Endothelial cell of umbilical vein (primary cell): ENCODE measurements at regions not wholly inside any gene's neighbourhood (a gene's known extent, or its start where the extent isn't known, plus 50 kb on each side); places are given as distances from the start of the nearest gene placed in this dataset.

Experiments used
- BruUV-seq: library from RNA; stranded (reverse); fragments of 400-500 nt; replicated peaks from 2 replicates; lab custom pipeline; 2021; lab: Mats Ljungman, UMichigan
- CTCF ChIA-PET: fragments of 300-600, 350-600 bp; sonication (Branson Sonifier 250); formaldehyde crosslinking; loops from one replicate; lab custom pipeline; 2021; ENCODE audit warnings: antibody characterized with exemption, inconsistent platforms; lab: Charles Lee
- POLR2A ChIA-PET: fragments of 300-600, 350-600 bp; sonication (Branson Sonifier 250); formaldehyde crosslinking; loops from one replicate; lab custom pipeline; 2021; ENCODE audit warnings: antibody characterized with exemption, inconsistent platforms; lab: Charles Lee
- DNase-seq: peaks from one replicate; pipeline ENCODE4 v3.0.0-alpha.2; 2011; ENCODE audit warnings: low read depth, low spot score
- FAIRE-seq: peaks from 2 replicates; lab custom pipeline; 2011; peaks lifted over from hg19 to GRCh38; lab: Jason Lieb, UNC
- H2AFZ ChIP-seq: 2 replicates; pipeline ENCODE4 v1.6.0; 2012; ENCODE audit warnings: low read depth, low read length, control low read depth, inconsistent platforms
- H3K27ac ChIP-seq: 2 replicates; pipeline ENCODE4 v1.5.1; 2011; ENCODE audit warnings: low read depth, mild to moderate bottlenecking, control low read depth, low read length, moderate library complexity; ENCODE audit not compliant: insufficient read depth
- H3K27me3 ChIP-seq, 2 experiments: 2 replicates each; pipeline versions ENCODE4 v1.6.0 to v1.6.1; 2011; ENCODE audit warnings: low read length in 2 of 2, mixed read lengths in 1 of 2; ENCODE audit not compliant: control insufficient read depth in 2 of 2, insufficient read depth in 2 of 2
- H3K36me3 ChIP-seq, 2 experiments: 2 replicates in 1 of 2; 3 replicates in 1 of 2; pipeline ENCODE4 v1.5.1; 2011; ENCODE audit warnings: low read length in 2 of 2, mild to moderate bottlenecking in 1 of 2, moderate library complexity in 1 of 2; ENCODE audit not compliant: control insufficient read depth in 2 of 2, insufficient read depth in 2 of 2; ENCODE audit errors: extremely low read depth in 1 of 2
- H3K4me1 ChIP-seq: 3 replicates; pipeline ENCODE4 v1.5.1; 2011; ENCODE audit warnings: mild to moderate bottlenecking, low read length; ENCODE audit not compliant: control insufficient read depth, insufficient read depth; ENCODE audit errors: extremely low read depth
- H3K4me2 ChIP-seq: 2 replicates; pipeline ENCODE4 v1.6.1; 2011; ENCODE audit warnings: low read length, control low read depth, mixed read lengths; ENCODE audit not compliant: insufficient read depth
- H3K4me3 ChIP-seq, 3 experiments: fragments of 200-600 bp in 1 of 3; sonication (generic), shearing (Covaris generic) in 1 of 3; replicated peaks in 1 of 3; 2 replicates each; pipeline ENCODE4 v1.5.1; 2011 to 2016; ENCODE audit warnings: control low read depth in 3 of 3, low read length in 3 of 3, mild to moderate bottlenecking in 2 of 3, inconsistent platforms in 1 of 3, low read depth in 1 of 3, moderate library complexity in 1 of 3; ENCODE audit not compliant: insufficient read depth in 1 of 3
- H3K79me2 ChIP-seq: 2 replicates; pipeline ENCODE4 v1.6.0; 2012; ENCODE audit warnings: low read length, inconsistent platforms; ENCODE audit not compliant: control insufficient read depth, insufficient read depth
- H3K9ac ChIP-seq: replicated peaks from 2 replicates; pipeline ENCODE3; 2011; ENCODE audit warnings: low read length, control low read depth; ENCODE audit not compliant: insufficient read depth; ENCODE audit errors: extremely low read depth
- H3K9me1 ChIP-seq: replicated peaks from 3 replicates; pipeline ENCODE4 v1.6.0; 2011; ENCODE audit warnings: mild to moderate bottlenecking, low read length; ENCODE audit not compliant: control insufficient read depth, insufficient read depth; ENCODE audit errors: extremely low read depth
- H3K9me3 ChIP-seq: replicated peaks from 2 replicates; pipeline ENCODE4 v1.5.1; 2012; ENCODE audit warnings: low read length, inconsistent platforms; ENCODE audit not compliant: control insufficient read depth, insufficient read depth
- H4K20me1 ChIP-seq: replicated peaks from 2 replicates; pipeline ENCODE3; 2011; ENCODE audit warnings: mild to moderate bottlenecking, low read length; ENCODE audit not compliant: control insufficient read depth, insufficient read depth; ENCODE audit errors: extremely low read depth
- EZH2 ChIP-seq: IDR thresholded peaks from 2 replicates; pipeline ENCODE4 v1.6.1; 2012; ENCODE audit warnings: borderline replicate concordance, low read depth, mild to moderate bottlenecking, moderate library complexity, low read length, inconsistent platforms; ENCODE audit not compliant: severe bottlenecking
- FOS ChIP-seq: IDR thresholded peaks from 2 replicates; pipeline ENCODE4 v1.6.1; 2011; ENCODE audit warnings: mild to moderate bottlenecking, low read length, moderate library complexity, borderline replicate concordance; ENCODE audit not compliant: insufficient read depth
- GATA2 ChIP-seq: IDR thresholded peaks from 2 replicates; pipeline ENCODE4 v1.7.0; 2011; ENCODE audit warnings: low read depth, mild to moderate bottlenecking, moderate library complexity, mixed read lengths, low read length; ENCODE audit not compliant: insufficient read length, insufficient read depth
- JUN ChIP-seq: IDR thresholded peaks from 2 replicates; pipeline ENCODE4 v1.6.1; 2011; ENCODE audit warnings: borderline replicate concordance, low read depth; ENCODE audit not compliant: insufficient read length, insufficient read depth
- MYC ChIP-seq: IDR thresholded peaks from one replicate; pipeline ENCODE4 v1.6.1; 2011; ENCODE audit warnings: mild to moderate bottlenecking, low read depth, low read length
- POLR2A ChIP-seq: IDR thresholded peaks from 2 replicates; pipeline ENCODE4 v1.6.1; 2012; ENCODE audit warnings: low read depth, mild to moderate bottlenecking, control low read depth, low read length
- POLR2AphosphoS5 ChIP-seq: IDR thresholded peaks from 2 replicates; pipeline ENCODE4 v1.6.1; 2012; ENCODE audit warnings: low read depth, mild to moderate bottlenecking, control low read depth, low read length, moderate library complexity; ENCODE audit not compliant: insufficient read depth
- dilution Hi-C: fragments of 300-500 bp; cut with MboI; formaldehyde crosslinking; loops from one replicate; pipeline ENCODE4 v1.15.0; 2019; ENCODE audit warnings: low sequenced_read_pairs; ENCODE audit not compliant: extremely low pct_ligation_motif_present
- intact Hi-C: fragments of 100-400 bp; cut with micrococcal nuclease; formaldehyde crosslinking; loops from one replicate; pipeline ENCODE4 v1.10.0; 2022
- TF ChIP-seq, protein P1 (sequence below): IDR thresholded peaks from 2 replicates; pipeline ENCODE4 v1.6.1; 2011; ENCODE audit not compliant: insufficient read depth, insufficient read length
- TF ChIP-seq, protein P2 (sequence below), 2 donors: IDR thresholded peaks; 1 replicate in 1 of 2; 2 replicates in 1 of 2; pipeline ENCODE4 v1.5.1; 2011; ENCODE audit warnings: low read length in 2 of 2, mild to moderate bottlenecking in 2 of 2, moderate library complexity in 2 of 2, control low read depth in 1 of 2, inconsistent platforms in 1 of 2, low read depth in 1 of 2; ENCODE audit not compliant: insufficient read depth in 1 of 2; ENCODE audit errors: extremely low read depth in 1 of 2

DNA sequence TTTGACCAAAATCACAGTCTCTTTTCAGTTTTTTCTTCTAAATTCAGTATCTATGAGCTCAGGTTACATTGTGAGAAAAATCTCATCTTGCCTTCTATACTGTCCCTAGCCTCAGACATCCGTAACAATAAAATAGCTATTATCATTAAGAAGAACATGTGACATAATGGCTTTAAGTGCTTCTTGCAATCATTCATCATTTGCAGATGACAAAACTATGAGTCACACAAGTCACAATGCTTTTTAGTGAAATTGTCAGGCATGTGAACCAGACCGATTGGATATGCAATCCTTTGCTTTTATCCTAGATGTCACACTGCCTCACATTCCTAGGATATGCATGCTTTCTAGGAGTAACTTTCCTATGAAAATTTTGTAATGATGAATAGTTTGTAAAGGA lies 313.1 kb downstream of the SLC6A15 start:
- no peaks in the 10 kb centered on the region for H3K27me3 ChIP-seq
- no peak for TF ChIP-seq EZH2
- peak; percentile 37 for TF ChIP-seq JUN
- no peak for TF ChIP-seq FOS
- TF ChIP-seq MYC = no peak
- no peak overlapping the region for H2AFZ ChIP-seq
- ChIA-PET CTCF (no interaction called here), POLR2A (no interaction called here)
- H3K9me3 ChIP-seq = no peaks in the 10 kb centered on the region
- no peak overlapping the region for H3K27ac ChIP-seq
- H3K9me1 ChIP-seq = no peaks in the 10 kb centered on the region
- no peaks in the 10 kb centered on the region for H3K36me3 ChIP-seq
- no peak for FAIRE-seq
- BruUV-seq = no TSS peak
- intact Hi-C loops = no loop called here
- H3K4me2 ChIP-seq = no peak overlapping the region
- H3K79me2 ChIP-seq = no peaks in the 10 kb centered on the region
- H4K20me1 ChIP-seq = no peaks in the 10 kb centered on the region
- dilution Hi-C loops = no loop called here
- no peak overlapping the region for H3K9ac ChIP-seq
- H3K4me3 ChIP-seq = no peak overlapping the region
- no peaks in the 10 kb centered on the region for H3K4me1 ChIP-seq
- DNase-seq = no peak

DNA sequence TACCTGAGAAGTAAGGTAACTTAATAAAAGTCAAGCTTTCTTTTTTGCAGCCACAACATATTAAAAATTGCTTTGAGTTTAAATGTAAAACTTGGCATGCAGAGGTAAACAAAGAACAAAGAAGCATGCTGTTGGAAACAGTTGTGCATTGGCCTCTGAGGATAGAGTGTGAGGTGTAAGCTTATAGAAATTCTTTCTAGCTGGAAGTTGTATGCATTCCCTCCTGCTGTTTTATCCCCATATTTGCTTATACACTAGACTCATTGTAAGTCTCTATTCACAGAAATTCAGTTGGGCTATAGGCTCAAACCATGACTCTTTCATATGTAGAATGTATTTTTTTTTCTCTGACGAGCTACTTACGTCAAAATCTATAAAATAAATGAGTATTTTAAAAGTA lies 316.3 kb downstream of the SLC6A15 start:
- Histone ChIP-seq H3K27ac (no peak overlapping the region), H4K20me1 (no peaks in the 10 kb centered on the region), H3K9ac (no peak overlapping the region), H3K36me3 (no peaks in the 10 kb centered on the region), H3K9me3 (no peaks in the 10 kb centered on the region), H2AFZ (no peak overlapping the region), H3K4me2 (no peak overlapping the region), H3K9me1 (no peaks in the 10 kb centered on the region), H3K79me2 (no peaks in the 10 kb centered on the region), H3K27me3 (no peaks in the 10 kb centered on the region), H3K4me3 (no peak overlapping the region), H3K4me1 (no peaks in the 10 kb centered on the region)
- no peak for FAIRE-seq
- intact Hi-C loops = no loop called here
- DNase-seq = no peak
- CTCF ChIA-PET = no interaction called here
- dilution Hi-C loops = no loop called here
- TF ChIP-seq, protein P1, sequence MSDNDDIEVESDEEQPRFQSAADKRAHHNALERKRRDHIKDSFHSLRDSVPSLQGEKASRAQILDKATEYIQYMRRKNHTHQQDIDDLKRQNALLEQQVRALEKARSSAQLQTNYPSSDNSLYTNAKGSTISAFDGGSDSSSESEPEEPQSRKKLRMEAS = no peak
- TF ChIP-seq EZH2 (no peak), JUN (no peak), GATA2 (no peak), POLR2A (no peak), MYC (no peak), POLR2AphosphoS5 (no peak), FOS (no peak)
- TF ChIP-seq, protein P2, sequence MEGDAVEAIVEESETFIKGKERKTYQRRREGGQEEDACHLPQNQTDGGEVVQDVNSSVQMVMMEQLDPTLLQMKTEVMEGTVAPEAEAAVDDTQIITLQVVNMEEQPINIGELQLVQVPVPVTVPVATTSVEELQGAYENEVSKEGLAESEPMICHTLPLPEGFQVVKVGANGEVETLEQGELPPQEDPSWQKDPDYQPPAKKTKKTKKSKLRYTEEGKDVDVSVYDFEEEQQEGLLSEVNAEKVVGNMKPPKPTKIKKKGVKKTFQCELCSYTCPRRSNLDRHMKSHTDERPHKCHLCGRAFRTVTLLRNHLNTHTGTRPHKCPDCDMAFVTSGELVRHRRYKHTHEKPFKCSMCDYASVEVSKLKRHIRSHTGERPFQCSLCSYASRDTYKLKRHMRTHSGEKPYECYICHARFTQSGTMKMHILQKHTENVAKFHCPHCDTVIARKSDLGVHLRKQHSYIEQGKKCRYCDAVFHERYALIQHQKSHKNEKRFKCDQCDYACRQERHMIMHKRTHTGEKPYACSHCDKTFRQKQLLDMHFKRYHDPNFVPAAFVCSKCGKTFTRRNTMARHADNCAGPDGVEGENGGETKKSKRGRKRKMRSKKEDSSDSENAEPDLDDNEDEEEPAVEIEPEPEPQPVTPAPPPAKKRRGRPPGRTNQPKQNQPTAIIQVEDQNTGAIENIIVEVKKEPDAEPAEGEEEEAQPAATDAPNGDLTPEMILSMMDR (IDR thresholded peaks at IDR 0.05; ENCODE audit: extremely low read depth in 1 of 2, insufficient read depth in 1 of 2, low read depth in 1 of 2, low read length in 2 of 2) = no peak
- POLR2A ChIA-PET = no interaction called here
- no TSS peak for BruUV-seq
